SHP77 treated with DMSO at 0.1 percent for 48 hours (cell line): ENCODE measurements at regions not wholly inside any gene's neighbourhood (a gene's known extent, or its start where the extent isn't known, plus 50 kb on each side); places are given as distances from the start of the nearest gene placed in this dataset.
"Not testable (repeated sequence)": the region's sequence is repeated elsewhere in the genome, so short reads cannot be mapped to it uniquely, and the experiment has no call there.

Experiments
- DNase-seq: peaks from one replicate; lab custom pipeline; 2025; lab: John Stamatoyannopoulos, UW

GRCh38 chr3:137116619-137117018 lies 158.8 kb downstream of the IL20RB start:
- DNase-seq, result no peak

- DNase-seq, result peak; percentile 23
Observed at GRCh38 chr3:137121704-137122314, 164.0 kb downstream of the IL20RB start.

- no peak for DNase-seq
Observed at GRCh38 chr3:137131081-137131480, 173.3 kb downstream of the IL20RB start.

DNA sequence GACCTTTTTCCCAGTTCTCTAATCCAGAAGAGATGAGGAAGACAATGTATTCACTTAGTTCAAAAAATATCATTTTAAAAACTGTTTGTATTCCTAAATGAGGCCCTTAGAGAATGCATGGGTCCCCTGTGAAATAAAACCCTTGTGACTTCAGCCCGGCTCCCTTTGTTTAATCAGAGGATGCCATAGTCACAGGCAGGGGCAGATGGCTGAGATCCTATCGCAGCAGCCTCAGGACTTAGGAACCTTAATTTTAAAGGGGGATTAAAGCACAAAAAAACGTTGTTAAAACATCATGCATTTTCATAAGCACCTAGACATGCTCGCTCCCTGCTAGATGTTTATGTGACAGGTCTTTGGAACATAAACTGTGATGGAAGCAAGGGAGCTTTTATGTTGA lies 176.6 kb downstream of the IL20RB start:
- DNase-seq, result no peak

DNA sequence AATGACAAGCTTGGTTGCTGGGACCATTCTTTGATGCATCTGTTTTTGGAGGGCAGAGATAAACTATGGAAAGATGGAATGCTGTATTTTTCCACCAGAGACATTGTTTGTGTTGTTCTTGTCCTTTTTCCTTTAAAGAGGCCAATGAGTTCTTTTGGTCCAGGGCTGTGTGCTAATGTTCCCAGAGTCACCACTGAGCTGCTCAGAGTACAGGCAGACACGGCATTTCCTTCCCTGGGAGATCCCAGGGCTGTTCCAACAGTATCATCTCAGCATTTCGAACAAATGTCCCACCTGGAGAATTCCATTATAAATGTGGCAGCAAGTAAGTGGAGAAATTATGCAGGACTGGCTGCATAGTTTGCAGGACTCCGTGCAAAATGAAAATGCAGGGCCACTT lies 190.6 kb downstream of the IL20RB start:
- DNase-seq, result no peak

- DNase-seq, result no peak
Observed at GRCh38 chr3:137148917-137149316, 191.1 kb downstream of the IL20RB start.

DNA sequence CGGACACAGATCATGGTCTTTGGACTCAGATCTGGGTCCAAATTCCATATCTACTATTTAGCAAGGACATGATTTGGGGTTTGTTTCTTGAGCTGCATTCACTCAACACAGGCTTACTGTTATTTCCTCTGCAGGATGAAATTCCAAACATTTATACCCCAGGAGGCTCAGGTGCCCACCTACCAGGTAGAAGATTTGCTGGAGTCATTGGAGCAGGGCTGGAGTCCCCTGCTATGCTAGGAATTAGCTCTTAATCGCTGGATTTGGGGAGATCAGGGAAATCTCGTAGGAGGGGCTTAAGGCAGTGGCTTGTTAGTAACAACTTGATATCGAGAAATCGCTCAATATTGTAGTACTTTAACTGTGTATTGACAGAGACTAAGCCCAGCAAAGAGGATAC lies 193.0 kb downstream of the IL20RB start:
- no peak for DNase-seq

- not testable (repeated sequence) for DNase-seq
Observed at GRCh38 chr3:137153046-137153445, 195.3 kb downstream of the IL20RB start.

DNA sequence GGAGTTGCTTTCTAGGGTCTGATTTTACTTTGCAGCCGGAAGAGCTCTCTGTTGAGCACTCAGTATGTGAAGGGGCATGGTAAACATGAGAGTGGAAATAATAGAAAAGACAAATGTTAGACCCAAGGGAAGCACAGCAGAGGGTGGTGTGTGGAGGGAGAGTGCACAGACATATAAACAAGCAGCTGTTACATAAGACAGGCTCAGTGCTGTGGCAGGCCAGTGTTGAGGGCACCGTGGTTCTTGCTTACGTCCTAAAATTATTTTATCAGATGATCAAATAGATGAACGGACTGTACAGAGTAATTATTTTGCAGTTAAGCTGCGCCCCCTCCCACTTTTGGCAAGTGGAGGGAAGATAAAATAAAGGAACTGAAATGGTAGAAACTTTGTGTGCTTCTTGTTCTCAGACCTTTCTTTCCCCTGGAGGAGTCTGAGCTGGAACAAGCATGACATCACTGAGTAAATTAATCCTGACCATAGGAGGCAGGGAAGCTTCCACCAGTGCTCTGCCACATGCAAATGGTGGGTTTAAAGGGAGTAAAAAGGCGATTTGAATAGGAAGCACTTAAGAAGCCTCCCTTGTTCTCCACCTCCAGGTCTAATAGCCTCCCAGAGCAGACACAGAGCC lies 205.6 kb downstream of the IL20RB start:
- no peak for DNase-seq

- DNase-seq, result no peak
Observed at GRCh38 chr3:137163958-137164357, 206.2 kb downstream of the IL20RB start.

GRCh38 chr3:137165117-137165806 lies 207.5 kb downstream of the IL20RB start:
- no peak for DNase-seq

GRCh38 chr3:137171834-137172603 lies 214.2 kb downstream of the IL20RB start:
- DNase-seq, result no peak

DNA sequence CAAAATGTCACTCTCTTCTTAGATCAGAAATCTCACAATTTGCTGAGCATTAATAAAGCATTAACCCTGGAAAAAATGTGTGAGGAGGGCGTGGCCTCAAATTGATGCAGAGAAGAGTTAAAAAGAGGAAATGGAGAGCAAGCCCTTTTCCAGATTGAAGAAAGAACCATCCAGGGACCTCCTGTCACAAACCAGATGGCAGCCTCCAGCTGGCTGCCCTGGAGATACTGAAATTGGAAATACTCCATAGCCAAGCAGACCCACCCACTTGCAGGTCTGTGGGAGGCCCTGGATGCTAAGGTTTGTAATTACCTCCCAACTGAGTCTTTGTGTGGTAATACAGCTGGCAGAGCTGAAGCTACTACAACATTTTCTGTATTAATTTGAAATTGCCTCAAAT lies 214.9 kb downstream of the IL20RB start:
- no peak for DNase-seq

- DNase-seq, result no peak
Observed at GRCh38 chr3:137174514-137174913, 216.7 kb downstream of the IL20RB start.

DNA sequence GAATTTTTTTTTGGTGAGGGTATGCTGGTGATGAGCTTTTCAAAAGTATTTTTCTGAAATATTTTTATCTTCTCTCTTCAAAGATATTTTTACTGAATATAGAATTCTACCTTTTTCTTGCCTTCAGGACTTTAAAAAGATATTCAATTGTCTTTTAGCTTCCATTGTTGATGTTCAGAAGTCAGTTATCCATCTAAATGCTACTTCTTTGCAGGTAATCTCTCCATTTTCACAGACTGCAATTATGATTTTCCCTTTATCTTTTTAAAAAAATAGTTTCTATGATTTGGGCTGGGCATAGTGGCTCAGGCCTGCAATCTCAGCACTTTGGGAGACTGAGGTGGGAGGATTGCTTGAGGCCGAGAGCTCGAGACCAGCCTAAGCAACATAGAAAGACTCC lies 222.4 kb downstream of the IL20RB start:
- DNase-seq, result no peak

DNA sequence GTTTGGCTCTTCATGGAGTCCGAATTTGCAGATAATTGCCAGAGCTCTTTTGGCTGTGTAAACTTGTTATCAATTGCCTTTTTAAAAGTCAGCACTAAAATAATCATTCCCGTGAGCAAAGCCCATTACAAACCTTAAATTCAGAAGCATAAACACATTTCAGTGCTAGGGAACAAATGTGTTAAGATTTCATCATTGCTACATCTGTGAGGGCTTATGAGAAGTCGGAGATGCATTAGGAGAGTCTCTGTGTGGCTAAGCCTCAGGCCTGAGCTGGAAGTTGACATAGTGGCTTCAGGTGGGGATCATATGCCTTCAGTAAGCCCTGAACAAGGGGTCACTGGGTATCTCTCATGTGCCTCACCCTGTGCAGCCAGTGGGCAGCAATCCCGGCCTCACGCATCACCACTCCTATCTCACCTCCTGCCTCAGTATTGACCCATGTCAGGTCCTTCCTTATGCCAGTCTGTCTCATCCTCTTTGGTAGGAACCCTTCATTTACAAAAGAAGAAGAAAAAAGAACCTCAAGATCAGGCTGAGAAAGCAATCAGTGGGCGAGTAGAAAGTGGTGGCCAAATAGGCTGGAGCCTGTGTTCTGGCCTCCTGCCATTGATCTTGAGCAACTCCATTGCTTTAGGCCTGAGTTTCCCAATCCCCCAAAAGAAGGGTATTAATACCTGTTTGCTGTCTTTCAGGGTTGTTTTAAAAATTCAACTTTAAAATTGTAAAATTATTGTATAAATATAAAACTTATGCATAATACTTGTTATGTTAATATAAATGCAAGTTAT lies 233.5 kb downstream of the IL20RB start:
- DNase-seq, result no peak

GRCh38 chr3:137191951-137192350 lies 234.2 kb downstream of the IL20RB start:
- no peak for DNase-seq

- no peak for DNase-seq
Observed at GRCh38 chr3:137194301-137194700, 236.5 kb downstream of the IL20RB start.

DNA sequence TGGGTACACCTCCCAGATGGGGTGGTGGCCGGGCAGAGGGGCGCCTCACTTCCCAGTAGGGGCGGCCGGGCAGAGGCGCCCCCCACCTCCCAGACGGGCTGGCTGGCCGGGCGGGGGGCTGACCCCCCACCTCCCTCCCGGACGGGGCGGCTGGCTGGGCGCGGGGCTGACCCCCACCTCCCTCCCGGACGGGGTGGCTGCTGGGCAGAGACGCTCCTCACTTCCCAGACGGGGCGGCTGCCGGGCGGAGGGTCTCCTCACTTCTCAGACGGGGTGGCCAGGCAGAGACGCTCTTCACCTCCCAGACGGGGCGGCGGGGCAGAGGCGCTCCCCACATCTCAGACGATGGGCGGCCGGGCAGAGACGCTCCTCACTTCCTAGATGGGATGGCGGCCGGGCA lies 240.6 kb downstream of the IL20RB start:
- not testable (repeated sequence) for DNase-seq

GRCh38 chr3:137199678-137200077 lies 241.9 kb downstream of the IL20RB start:
- no peak for DNase-seq

DNA sequence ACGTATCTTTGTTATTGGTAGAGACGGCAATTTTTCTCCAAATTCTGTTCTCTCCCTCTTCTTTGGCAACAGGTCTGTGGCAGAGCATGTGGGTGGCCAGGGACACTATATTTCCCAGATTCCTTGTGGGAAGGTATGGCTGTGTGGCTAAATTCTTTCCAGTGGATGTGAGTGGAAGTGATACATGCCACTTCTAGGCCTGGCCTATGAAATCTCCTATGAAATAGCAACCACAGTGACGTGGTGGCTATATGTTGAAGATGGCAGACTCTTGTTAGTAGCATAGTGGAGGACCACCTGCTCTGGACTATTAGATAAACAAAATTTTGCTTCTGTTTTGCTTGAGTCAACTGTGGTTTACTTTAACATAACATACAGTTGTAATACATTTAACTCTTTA lies 243.3 kb downstream of the IL20RB start:
- DNase-seq, result no peak

- no peak for DNase-seq
Observed at GRCh38 chr3:137202941-137203340, 245.2 kb downstream of the IL20RB start.
